Smooth muscle cell of the brain vasculature (primary cell): ENCODE measurements at regions not wholly inside any gene's neighbourhood (a gene's known extent, or its start where the extent isn't known, plus 50 kb on each side); places are given as distances from the start of the nearest gene placed in this dataset.
"Not testable (repeated sequence)": the region's sequence is repeated elsewhere in the genome, so short reads cannot be mapped to it uniquely, and the experiment has no call there.

Experiments
- DNase-seq: peaks from one replicate; pipeline ENCODE4 v3.0.0-alpha.2; 2012; ENCODE audit warnings: low read depth, low spot score

DNA sequence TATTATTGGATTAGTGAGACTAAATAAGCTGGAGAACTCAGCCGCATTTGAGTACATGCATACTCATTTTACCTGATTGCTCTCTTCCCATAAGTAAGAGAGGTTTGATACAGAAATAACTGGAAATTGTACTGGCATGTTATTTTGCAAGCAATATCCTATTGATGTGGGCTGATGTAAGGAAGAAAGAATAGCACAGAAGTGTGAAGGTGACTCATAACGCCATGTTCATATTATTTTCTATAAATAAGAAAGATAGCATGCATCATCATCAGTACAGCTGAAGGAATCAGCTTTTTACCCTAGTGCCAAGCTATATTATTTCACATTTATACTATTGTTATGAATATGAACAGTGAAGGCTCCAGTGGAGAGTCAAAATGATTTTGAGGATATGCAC lies 138.3 kb upstream of the FAM47A start:
- no peak for DNase-seq

DNA sequence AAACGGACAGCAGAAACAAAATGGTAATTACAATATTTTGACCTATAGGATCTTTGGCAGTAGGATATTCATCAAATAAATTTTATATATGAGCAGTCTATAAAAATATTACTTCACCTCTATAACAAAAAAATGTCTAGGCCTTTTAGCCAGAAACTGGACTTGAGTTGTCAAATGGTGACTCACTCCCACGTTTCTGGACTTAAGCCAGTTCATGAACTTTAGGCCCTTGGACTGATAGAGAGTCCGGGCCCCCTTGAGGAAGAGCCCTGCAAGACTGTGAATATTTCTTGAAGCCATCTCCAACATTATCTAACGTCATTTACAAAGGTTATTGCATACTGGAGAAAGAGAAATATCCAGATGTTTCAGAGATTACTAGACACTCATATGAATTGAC lies 106.8 kb upstream of the FAM47A start:
- no peak for DNase-seq

DNA sequence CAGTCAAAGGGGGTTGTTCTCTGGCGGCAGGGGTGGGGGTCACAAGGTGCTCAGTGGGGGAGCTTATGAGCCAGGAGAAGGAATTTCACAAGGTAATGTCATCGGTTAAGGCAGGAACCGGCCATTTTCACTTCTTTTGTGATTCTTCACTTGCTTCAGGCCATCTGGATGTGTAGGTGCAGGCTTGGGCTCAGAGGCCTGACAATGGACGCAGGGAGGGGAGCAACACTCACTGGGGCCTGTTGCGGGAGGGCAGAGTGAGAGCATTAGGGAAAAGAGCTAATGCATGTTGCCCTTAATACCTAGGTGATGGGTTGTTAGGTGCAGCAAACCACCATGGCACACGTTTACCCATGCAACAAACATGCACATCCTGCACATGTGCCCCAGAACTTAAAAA lies 98.0 kb upstream of the FAM47A start:
- not testable (repeated sequence) for DNase-seq

- DNase-seq = no peak
These were observed 95.7 kb upstream of the FAM47A start for GRCh38 chrX:34227804-34228203.

DNA sequence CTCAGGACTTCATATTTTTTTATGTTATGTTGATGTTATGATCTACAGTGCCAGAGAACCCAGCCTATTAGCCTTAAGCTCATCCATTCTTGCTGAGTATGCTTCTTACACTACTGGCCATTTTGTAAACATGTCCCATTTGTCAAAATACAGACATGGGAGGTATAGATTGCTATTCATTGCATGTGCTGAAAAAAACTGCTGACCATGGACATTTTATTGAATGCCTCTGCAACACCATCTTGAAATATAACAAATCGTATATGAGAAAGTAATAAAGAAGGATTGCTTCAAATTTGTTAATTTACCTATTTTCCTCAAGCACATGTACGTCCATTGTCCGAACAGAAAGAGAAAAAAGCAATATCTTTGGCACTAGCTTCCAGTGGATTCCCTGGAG lies 91.5 kb upstream of the FAM47A start:
- DNase-seq = no peak

GRCh38 chrX:34218063-34218462 lies 85.9 kb upstream of the FAM47A start:
- DNase-seq = no peak

- no peak for DNase-seq
These were observed 65.8 kb upstream of the FAM47A start for GRCh38 chrX:34197946-34198345.
